Cerebellar nuclear complex (tissue), 1 donor: ENCODE measurements at regions not wholly inside any gene's neighbourhood (a gene's known extent, or its start where the extent isn't known, plus 50 kb on each side); places are given as distances from the start of the nearest gene placed in this dataset.
"Not testable (repeated sequence)": the region's sequence is repeated elsewhere in the genome, so short reads cannot be mapped to it uniquely, and the experiment has no call there.

Experiments
- DNase-seq, 2 experiments: peaks; one replicate each; lab custom pipeline; 2025; lab: John Stamatoyannopoulos, UW

DNA sequence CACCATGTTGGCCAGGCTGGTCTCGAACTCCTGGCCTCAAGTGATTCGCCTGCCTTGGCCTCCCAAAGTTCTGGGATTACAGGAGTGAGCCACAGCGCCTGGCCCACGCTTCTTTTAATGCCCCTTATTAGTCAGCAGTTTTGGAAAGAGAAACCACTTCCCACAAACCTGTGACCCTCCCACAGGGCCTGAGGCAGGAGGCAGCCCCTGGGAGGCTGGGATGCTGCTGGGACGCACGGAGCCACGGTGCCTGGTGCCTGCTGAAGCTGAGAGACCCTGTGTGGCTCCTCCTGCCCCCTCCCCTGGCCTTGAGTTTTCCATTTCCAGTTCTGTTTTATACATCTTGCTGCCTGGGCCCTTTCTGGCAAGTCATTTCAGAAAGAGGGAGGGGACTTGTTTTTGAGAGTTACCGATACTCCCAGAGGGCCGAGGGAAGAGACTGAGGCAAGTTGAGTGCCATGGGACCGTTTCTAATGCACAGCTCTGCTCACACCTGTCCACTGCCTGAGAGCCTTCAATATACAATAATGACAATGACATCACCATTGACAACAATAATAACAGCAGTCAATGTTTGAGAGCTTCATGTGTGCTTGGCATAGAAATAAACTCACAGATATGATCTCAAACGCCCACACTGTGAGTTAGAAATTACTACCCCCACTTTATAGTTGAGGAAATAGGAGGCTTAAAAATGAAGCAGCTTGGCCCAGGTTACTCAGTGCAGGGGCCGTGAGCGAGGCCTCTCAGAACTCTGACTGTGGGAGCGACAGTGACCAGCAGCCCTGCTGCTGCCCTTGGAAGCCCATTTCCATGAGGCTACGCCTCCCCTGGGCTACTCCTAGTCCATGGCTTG lies 78.1 kb upstream of the YWHAQ start:
- DNase-seq = no peak

DNA sequence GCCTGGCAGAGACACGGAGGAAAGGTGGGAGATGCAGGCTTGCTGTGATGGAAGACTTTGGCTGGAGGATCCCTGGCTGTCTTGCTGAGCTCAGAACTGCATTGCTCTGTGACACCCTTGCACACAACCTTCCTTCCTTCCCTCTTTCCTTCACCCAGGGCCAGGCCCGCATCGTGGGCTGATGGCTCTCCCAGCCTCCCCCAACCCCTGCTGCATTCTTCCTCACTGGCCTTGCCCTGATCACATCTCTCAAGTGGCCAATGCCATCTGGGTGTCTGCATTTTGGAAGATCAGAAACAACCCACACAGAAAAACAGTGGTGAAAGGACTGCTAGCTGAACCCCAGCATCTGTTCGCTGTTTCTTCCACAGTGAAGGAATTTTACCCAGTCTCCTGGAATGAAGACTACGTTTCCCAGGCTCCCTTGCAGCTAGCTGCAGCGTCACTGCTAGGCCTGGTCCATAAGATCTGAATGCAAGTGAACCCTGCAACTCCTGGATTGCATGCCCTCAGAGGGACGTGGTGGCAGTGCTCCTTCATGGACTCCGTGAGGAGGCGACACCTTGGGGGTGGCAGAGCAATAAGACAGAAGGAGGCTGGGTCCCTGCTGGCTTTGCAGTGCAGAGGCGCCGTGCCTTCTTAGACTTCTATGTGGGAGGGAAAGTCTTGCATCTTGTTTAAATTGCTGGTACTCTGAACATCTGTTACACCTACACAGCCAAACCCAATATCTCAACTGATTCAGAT lies 78.9 kb upstream of the YWHAQ start:
- no peak for DNase-seq

DNA sequence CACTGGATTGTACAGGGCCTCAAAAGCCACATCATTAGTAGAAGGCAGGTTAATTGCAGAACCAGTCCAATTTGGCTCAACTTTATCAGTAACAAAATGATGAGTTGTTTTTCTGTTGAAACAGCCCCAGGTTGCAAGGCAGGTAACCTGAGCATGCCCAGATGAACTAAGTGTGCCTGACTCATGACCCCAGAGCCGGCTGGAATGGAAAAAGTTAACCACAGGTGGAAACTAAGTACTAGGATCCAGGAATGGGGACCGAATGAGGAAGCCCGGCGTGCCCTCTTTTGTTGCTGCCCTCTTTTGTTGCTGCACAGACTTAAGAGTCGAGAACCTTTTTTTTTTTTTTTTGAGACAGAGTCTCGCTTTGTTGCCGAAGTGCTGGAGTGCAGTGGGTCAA lies 79.5 kb upstream of the YWHAQ start:
- DNase-seq = no peak

DNA sequence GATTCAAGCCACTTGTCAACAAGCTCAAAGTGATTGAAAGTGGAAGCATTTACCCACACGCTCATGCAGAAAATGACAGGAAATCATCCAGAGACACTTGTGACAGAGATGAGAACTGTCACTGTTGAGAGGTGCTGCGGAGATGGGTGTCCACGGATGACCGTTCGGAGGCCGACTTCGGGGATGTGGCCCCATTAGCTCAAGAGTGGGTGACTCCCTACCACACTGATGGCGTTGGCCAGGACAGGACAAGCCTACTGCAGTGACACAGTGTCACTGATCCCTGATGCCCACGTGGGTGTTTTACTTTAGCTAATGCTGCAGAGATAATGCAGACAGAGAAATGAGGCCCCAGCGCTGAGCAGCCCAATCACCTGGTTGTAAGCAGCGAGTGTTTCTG lies 81.5 kb upstream of the YWHAQ start:
- DNase-seq = no peak

DNA sequence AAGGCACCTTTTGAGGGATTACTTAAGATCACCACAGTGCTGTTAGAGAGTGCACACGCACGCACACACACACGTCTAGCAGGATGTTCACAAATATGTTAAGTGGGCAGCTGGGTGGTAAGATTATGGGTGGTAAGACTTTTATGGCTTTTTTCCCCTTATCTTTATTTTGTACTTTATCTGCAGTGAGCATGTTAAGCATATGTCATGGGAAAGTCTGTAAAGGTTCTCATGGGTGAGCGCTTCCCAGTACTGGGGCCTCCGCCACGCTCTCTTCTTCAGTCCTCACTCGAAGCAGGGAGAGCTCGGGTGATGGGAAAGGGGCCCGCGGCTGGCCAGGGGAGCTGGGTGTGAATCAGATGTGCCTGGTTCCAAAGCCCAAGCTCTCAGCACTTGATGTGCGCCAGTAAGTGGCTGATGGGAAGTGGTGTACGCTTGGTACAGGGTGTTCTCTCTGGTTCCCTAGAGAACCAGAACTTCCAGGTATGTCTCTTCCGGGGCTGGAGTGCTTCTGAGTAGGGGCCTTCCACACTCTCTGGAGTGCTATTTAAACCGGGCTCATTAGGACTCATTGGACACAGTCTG lies 83.9 kb upstream of the YWHAQ start:
- DNase-seq = no peak

DNA sequence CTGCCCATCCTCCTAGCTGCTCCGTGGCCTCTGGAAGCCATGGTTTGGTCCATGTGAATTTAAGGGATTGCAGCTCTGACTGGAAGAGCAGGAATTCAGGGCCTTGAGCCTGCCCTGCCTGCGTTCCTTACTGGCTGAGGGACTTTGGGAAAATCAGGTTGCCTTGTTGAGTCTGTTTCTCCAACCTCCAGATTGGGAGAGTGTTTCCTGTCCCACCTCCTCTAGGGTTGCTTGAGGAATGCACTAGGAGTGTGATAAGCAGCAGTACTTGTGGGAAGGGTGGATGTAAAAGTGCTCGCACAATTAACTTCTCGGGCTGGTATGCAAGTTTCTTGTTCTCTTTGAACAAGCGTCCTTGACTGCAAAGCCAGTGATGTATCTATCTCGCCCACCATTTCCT lies 84.4 kb upstream of the YWHAQ start:
- no peak for DNase-seq

DNA sequence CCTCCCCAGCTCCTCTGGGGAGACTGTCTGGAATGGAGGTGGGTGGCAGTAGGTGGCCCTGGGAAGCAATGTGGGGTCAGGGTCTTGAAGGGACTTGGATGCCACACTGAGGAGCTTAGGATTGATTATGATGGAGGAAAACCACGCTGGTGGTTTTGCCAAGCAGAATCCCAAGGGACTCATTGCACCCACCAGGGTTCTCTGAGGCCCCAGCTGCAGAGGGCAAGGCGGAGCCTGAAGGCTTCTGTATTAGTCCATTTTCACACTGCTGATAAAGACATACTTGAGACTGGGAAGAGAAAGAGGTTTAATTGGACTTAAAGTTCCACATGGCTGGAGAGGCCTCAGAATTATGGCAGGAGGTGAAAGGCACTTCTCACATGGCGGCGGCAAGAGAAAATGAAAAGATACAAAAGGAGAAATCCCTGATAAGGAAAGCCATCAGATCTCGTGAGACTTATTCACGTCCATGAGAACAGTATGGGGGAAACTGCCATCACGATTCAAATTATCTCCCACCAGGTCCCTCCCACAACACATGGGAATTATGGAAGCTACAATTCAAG lies 87.2 kb upstream of the YWHAQ start:
- no peak for DNase-seq

DNA sequence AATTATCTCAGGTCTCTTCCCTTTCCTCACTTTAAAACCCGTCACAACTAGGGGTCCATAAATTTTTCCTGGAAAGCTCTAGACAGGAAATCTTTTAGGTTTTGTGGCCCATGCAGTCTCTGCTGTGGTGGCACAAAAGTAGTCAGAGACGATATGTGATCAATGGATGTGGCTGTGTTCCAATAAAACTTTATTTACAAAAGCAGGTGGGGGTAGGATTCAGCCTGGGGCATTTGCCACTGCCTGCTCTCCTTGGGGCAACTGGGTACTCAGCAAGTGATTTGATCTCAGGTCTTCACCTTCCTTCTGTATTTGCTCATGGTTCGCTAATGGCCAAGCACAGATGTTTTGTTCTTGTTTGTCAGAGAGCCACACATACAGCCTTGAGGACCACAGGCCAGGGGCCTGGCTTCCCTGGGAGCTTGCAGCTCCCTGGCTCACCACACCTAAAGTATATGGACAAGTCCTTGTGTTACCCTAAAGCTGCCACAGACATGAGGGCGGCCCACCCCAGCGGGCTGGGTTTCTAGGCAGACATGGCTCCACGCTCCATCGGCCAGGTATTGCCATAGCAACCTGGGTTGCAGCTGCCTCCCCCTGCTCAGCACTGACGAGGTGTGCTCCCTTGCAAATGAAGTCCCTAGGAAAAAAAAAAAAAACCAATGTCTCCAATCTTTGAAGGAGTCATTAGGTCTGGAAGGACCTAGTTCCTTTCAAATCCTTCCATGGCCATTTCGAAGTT lies 89.7 kb upstream of the YWHAQ start:
- DNase-seq = no peak

DNA sequence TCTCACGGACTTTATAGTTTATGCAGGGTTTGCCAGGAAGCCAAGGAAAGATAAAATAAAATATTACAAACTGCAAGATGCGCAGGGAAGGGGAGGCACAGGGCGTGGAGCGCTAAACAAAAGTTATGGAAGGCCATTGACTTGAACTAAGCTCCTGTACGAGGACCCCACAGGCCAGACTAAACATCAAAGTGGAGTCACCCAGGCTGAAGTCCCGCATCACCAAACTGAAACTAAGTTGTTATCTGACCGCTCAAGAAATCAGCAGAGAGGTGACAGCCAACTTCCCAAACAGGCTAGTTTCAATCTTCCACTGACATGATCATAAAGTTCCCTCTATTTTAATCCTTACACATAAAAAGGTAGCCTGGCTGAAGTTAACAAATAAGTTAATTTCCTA lies 90.5 kb upstream of the YWHAQ start:
- no peak for DNase-seq

DNA sequence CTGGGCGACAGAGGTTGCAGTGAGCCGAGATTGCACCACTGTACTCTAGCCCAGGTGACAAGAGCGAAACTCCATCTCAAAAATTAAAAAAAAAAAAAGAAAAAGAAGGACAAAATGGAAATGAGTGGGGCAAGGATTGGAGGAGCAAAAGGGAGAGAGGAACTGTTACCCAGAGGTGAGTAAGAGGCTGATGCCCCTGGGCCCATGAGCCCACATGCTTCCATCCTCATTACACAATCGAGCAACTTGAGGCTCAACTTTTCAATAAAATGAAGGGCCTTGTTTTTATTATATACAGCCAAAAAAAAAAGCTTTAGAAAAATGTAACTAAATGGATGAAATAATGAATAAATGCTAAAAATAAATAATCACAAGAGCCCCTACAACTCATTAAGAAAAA lies 91.7 kb upstream of the YWHAQ start:
- no peak for DNase-seq

DNA sequence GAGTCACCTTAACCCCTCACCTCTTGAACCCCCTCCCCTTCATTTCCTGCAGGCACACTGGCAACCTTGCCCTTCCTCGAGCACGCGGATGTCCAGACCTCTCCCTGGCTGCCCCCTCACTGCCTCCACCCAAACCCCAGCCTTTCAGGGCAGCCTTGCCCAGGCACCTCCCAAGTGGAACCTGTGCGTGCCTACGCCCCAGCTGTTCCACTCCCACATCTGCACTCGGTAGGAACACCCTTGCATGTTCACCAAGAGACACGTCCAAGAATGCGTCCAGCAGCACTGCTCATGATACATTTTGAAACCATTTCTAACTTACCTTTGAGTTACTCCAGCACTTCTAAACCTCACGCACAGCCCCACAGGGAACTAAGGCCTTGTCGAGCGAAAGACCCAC lies 93.8 kb upstream of the YWHAQ start:
- DNase-seq = no peak

DNA sequence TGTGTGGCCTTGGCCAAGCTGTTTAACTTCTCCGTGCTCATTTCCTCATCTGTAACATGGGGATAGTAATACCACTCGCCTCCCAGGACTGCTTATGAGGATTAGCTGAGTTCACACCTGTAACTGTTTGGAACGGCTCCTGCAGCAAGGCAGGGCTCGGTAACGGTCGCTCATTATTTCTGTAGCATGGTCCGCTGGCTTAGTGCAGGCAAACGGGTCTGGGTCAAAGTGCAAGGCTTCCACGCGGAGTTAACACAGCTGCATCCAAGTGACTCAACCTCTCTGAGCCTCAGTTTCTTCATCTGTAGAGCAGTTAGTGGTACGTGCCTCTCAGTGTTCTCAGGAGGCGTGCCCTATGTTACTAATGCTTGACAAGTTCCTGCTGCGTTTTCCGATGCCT lies 94.3 kb upstream of the YWHAQ start:
- DNase-seq = no peak

DNA sequence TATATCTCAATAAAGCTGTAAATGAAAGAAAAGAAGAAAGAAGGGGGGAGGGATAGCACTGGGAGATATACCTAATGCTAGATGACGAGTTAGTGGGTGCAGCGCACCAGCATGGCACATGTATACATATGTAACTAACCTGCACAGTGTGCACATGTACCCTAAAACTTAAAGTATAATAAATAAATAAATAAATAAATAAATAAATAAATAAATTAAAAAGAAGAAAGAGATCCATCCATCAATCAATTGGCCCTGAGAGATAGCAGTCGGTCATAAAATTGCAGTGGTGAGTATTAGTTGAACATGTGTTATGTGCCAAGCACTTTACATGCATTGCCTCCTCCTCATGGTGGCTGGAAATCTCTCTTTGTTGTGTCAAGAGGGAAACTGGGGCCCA lies 95.2 kb upstream of the YWHAQ start:
- DNase-seq = not testable (repeated sequence)

DNA sequence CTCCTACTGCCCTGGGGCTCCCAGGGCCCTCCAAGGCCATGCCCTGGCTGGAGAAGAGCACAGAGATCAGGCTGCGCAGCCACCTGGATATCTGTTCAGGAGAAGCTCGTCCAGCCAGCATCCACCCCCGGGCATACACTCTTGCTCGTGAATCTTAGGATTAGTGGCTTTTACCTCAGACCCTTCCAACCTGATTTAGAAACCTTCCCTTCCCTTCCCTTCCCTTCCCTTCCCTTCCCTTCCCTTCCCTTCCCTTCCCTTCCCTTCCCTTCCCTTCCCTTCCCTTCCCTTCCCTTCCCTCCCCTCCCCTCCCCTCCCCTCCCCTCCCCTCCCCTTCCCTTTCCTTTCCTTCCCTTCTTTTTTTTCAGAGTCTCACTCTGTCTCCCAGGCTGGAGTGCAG lies 99.7 kb upstream of the YWHAQ start:
- DNase-seq = not testable (repeated sequence)

DNA sequence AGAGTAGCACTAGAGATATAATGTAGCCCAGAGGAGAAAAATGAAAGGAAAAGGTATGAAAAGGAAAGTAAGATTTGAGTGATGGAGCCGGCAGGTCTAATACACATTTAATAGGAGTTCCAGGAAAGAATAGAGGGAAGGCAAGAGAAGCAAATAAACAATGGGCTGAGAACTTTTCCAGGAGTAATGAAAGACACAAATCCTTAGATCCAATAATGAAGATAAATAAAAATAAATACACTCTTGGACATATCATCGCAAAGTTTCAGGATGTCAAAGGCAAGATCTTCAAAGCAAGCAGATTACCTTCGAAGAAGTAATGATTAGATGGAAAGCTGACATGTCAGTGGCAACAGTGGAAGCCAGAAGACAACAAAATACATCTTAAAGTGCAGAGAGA lies 102.0 kb upstream of the YWHAQ start:
- DNase-seq = no peak

DNA sequence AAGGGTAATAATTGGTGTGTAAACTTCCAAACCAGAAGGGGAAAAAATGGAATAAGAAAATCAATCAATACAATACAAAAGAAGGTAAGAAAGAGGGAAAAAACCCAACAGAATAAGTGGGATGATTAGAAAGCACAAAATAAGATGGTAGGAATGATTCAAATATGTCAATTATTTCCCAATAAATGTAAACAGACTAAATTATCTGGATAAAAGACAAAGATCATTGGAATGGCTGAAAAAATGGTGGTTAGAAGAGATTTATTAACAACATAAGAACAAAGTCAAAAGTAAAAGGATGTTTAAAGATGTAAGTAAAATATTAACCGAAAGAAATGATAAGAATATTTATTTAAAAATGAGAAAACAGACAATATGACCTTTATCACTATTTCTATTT lies 103.5 kb upstream of the YWHAQ start:
- DNase-seq = no peak

DNA sequence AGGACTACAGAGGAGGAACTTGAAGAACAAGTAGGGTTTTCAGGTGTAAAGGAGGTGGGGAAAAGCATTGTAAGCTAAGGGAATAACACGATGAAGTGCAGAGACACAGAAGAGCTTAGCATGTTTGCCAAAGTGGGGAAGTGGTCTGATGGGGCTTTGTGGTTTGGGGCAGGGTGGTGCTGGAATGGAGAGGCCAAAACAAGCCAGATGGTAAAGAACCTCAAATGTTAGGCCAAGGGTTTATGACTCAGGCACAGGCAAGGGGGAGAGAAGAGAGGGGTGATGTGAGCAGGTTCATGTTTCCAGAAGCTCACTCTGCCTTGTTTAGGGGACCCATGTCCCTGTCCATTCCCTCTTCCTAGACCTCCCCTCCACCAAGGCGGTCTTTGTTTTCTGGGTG lies 104.5 kb upstream of the YWHAQ start:
- DNase-seq = no peak

DNA sequence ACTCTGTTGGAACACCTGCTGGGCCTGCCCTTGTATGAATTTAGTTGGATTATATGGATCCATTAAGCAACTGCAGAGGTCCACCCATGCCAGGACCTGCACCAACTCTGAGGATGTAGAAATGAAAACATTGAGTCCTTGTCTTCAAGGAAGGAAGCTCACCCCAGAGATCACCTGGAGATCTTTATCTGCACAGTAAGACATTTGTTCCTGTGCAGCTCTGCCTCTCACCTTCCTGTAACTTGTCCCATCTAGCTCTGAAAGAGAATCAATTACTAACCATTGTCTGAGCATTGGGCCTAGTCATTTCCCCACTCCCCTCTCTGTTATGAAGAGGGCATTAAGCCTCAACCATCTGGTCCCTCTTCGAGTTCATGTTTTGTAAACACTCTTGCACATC lies 105.2 kb upstream of the YWHAQ start:
- no peak for DNase-seq

DNA sequence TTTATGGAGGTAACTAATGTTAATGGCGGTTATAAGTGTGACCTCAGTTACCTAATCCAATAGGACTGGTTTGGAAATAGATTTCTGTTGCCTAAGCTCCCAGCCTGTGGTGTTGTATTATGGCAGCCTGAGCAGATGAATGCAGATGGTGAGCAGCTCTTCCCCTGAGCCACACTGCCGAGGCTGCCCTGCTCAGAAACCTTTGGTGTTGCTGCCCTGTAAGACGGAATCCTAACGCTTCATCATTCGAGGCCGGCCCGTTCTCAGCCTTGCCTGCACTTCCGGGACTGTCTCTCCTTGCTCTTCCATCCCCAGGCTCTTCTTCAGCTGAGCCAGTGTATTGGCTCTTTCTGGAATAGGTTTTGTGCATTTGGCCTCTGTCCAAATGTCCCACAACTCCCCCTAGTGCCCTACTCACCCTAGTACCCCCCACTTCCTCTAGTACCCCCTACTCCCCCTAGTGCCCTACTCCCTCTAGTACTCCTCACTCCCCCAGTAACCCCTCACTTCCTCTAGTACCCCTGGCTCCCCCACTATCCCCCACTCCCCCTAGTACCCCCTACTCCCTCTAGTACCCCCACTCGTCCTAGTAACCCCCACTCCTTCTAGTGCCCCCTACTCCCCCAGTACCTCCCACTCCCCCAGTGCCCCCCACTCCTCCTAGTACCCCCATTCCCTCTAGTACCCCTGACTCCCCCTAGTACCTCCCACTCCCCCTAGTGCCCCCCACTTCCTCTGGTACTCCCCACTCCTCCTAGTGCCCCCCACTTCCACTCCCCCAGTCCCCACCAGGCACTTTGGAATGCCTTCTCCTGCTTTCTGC lies 106.0 kb upstream of the TAF1B start:
- no peak for DNase-seq

DNA sequence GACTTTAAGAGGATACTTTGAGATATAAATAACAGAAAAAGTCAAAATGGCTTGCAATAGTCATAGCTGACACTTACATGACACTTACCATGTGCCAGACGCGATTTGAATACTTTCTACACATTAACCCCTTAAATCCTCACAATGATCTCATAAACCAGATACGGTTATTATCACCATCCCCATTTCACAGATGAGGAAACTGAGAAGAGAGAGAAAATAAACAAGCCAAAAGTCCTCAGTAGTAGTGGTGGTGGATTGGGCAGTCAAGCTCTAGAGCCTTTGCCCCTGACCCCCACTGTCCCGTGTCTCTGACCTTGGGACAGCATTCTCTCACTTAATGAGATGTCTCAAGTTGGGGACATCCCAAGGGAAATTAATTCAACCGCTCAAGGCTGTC lies 105.2 kb upstream of the TAF1B start:
- no peak for DNase-seq
